ENCODE measurements at regions not wholly inside any gene's neighbourhood (a gene's known extent, or its start where the extent isn't known, plus 50 kb on each side); places are given as distances from the start of the nearest gene placed in this dataset.

GRCh38 chr12:90275088-90275487 is 566.5 kb upstream of the ATP2B1 start:
- H3K4me3 ChIP-seq (ENCODE audit: low read depth, poor library complexity, severe bottlenecking), result no peak overlapping the region
- intact Hi-C loops (cut with DNase I; ENCODE audit: low total_unique reads), result no loop called here
- 56 to 74% methylated on average over 2 of the region's 2 CpGs for WGBS, 2 donors
- no peak for DNase-seq (ENCODE audit: low spot score in 2 of 2)
- TF ChIP-seq, protein P1, sequence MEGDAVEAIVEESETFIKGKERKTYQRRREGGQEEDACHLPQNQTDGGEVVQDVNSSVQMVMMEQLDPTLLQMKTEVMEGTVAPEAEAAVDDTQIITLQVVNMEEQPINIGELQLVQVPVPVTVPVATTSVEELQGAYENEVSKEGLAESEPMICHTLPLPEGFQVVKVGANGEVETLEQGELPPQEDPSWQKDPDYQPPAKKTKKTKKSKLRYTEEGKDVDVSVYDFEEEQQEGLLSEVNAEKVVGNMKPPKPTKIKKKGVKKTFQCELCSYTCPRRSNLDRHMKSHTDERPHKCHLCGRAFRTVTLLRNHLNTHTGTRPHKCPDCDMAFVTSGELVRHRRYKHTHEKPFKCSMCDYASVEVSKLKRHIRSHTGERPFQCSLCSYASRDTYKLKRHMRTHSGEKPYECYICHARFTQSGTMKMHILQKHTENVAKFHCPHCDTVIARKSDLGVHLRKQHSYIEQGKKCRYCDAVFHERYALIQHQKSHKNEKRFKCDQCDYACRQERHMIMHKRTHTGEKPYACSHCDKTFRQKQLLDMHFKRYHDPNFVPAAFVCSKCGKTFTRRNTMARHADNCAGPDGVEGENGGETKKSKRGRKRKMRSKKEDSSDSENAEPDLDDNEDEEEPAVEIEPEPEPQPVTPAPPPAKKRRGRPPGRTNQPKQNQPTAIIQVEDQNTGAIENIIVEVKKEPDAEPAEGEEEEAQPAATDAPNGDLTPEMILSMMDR (IDR thresholded peaks at IDR 0.05), result no peak
- no peak for TF ChIP-seq POLR2A (IDR thresholded peaks at IDR 0.05)

DNA sequence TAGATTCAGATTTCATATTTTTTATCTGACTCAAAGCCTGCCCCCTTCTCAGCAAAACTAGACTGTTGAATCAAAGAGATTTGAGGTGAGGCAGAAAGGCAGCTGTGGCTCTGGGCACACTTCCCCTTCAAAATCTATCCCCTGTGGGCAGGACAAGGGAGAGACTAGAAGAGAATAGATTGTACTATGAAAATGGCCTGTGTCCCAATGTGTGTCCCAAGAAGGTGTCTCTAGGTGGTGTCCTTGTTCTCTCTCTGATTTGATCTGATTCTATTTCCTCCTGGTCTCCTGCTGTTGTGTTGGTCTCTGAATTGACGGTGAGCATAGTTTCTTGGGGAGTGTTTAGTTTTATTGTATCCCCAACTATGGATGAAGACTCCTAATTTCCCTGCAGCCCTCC is 565.8 kb upstream of the ATP2B1 start:
- no peak overlapping the region for H3K4me3 ChIP-seq (ENCODE audit: low read depth, poor library complexity, severe bottlenecking)
- DNase-seq (ENCODE audit: low spot score in 2 of 2), result no peak
- WGBS, 2 donors, result 88 to 89% methylated on average over 1 of the region's 1 CpG
- intact Hi-C loops (cut with DNase I; ENCODE audit: low total_unique reads), result no loop called here
- no peak for TF ChIP-seq POLR2A (IDR thresholded peaks at IDR 0.05)
- TF ChIP-seq, protein P1 (IDR thresholded peaks at IDR 0.05), result no peak

- DNase-seq (ENCODE audit: low spot score in 2 of 2), result no peak
- no peak overlapping the region for H3K4me3 ChIP-seq (ENCODE audit: low read depth, poor library complexity, severe bottlenecking)
- TF ChIP-seq, protein P1 (IDR thresholded peaks at IDR 0.05), result no peak
- no peak for TF ChIP-seq POLR2A (IDR thresholded peaks at IDR 0.05)
- WGBS, 2 donors, result 66 to 74% methylated on average over 3 of the region's 3 CpGs
- intact Hi-C loops (cut with DNase I; ENCODE audit: low total_unique reads), result no loop called here
Measured at GRCh38 chr12:90268574-90268973, 559.9 kb upstream of the ATP2B1 start.

DNA sequence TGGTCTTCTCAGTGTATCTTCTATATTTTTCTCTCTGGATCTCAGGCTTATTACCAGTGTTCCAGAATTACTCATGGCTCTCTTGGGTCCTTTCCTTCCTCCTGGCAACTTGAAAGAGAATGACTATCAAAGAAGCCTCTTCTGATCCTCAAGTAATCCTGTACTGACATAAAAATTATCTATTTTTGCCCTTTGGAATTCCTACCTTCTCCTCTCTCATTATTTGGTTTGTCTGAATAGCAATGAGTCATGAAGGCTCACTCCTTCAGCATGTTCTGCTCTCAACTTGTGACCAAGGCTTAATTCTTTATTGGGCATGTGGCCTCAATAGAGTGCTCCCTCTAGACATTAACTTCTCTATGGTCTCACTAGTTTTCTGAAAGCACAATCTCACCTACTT is 553.6 kb upstream of the ATP2B1 start:
- no peak for DNase-seq (ENCODE audit: low spot score in 2 of 2)
- TF ChIP-seq, protein P1 (IDR thresholded peaks at IDR 0.05), result no peak
- TF ChIP-seq POLR2A (IDR thresholded peaks at IDR 0.05), result no peak
- intact Hi-C loops (cut with DNase I; ENCODE audit: low total_unique reads), result no loop called here
- no peak overlapping the region for H3K4me3 ChIP-seq (ENCODE audit: low read depth, poor library complexity, severe bottlenecking)

GRCh38 chr12:90261283-90261682 is 552.6 kb upstream of the ATP2B1 start:
- no peak for TF ChIP-seq POLR2A (IDR thresholded peaks at IDR 0.05)
- TF ChIP-seq, protein P1 (IDR thresholded peaks at IDR 0.05), result no peak
- no peak for DNase-seq (ENCODE audit: low spot score in 2 of 2)
- intact Hi-C loops (cut with DNase I; ENCODE audit: low total_unique reads), result no loop called here

GRCh38 chr12:90260136-90260535 is 551.5 kb upstream of the ATP2B1 start:
- TF ChIP-seq POLR2A (IDR thresholded peaks at IDR 0.05), result no peak
- TF ChIP-seq, protein P1 (IDR thresholded peaks at IDR 0.05), result no peak
- H3K4me3 ChIP-seq (ENCODE audit: low read depth, poor library complexity, severe bottlenecking), result no peak overlapping the region
- 88 to 89% methylated on average over 1 of the region's 1 CpG for WGBS, 2 donors
- no peak for DNase-seq (ENCODE audit: low spot score in 2 of 2)
- intact Hi-C loops (cut with DNase I; ENCODE audit: low total_unique reads), result no loop called here

More at GRCh38 chr12:90261283-90261682, 552.6 kb upstream of the ATP2B1 start:
- H3K4me3 ChIP-seq (ENCODE audit: low read depth, poor library complexity, severe bottlenecking), result no peak overlapping the region
